Spleen (tissue), 7 donors: ENCODE measurements at regions not wholly inside any gene's neighbourhood (a gene's known extent, or its start where the extent isn't known, plus 50 kb on each side); places are given as distances from the start of the nearest gene placed in this dataset.

ENCODE experiments used
- POLR2A ChIP-seq, 3 donors: fragments of 450-650 bp; IDR thresholded peaks; one replicate each; pipeline ENCODE4 v1.5.1; 2017; ENCODE audit warnings: antibody characterized with exemption in 3 of 3, mild to moderate bottlenecking in 1 of 3
- POLR2AphosphoS5 ChIP-seq, 3 donors: sonication (generic); formaldehyde crosslinking; IDR thresholded peaks; one replicate each; pipeline ENCODE4 v1.5.1; 2017; ENCODE audit warnings: antibody characterized with exemption in 3 of 3
- TF ChIP-seq, protein P1 (sequence below), 11 experiments: fragments of 200-600 bp in 7 of 11; fragments of 450-650 bp in 4 of 11; sonication (generic) in 4 of 11; IDR thresholded peaks in 8 of 11; conservative IDR thresholded peaks in 3 of 11; 1 replicate in 7 of 11; 2 replicates in 4 of 11; pipeline versions ENCODE4 v1.4.0 to v1.8.0; 2016 to 2021; ENCODE audit warnings: antibody characterized with exemption in 11 of 11, inconsistent platforms in 4 of 11, mild to moderate bottlenecking in 1 of 11
- donor health status: DM: no; HTN: no; CAD: no; lungs with moderate emphysema.
- donor health status: DM: no; HTN: no; CAD: no.
- donor health status: DM: no; HTN: no; CAD: no.

GRCh38 chr13:21936674-21937073 lies 265.8 kb downstream of the FGF9 start:
- TF ChIP-seq, protein P1, sequence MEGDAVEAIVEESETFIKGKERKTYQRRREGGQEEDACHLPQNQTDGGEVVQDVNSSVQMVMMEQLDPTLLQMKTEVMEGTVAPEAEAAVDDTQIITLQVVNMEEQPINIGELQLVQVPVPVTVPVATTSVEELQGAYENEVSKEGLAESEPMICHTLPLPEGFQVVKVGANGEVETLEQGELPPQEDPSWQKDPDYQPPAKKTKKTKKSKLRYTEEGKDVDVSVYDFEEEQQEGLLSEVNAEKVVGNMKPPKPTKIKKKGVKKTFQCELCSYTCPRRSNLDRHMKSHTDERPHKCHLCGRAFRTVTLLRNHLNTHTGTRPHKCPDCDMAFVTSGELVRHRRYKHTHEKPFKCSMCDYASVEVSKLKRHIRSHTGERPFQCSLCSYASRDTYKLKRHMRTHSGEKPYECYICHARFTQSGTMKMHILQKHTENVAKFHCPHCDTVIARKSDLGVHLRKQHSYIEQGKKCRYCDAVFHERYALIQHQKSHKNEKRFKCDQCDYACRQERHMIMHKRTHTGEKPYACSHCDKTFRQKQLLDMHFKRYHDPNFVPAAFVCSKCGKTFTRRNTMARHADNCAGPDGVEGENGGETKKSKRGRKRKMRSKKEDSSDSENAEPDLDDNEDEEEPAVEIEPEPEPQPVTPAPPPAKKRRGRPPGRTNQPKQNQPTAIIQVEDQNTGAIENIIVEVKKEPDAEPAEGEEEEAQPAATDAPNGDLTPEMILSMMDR (IDR thresholded peaks at IDR 0.05 in 8 of 11, conservative IDR thresholded peaks at IDR 0.05 in 3 of 11) = no peak
- TF ChIP-seq POLR2A (IDR thresholded peaks at IDR 0.05) (no peak), POLR2AphosphoS5 (IDR thresholded peaks at IDR 0.05) (no peak)
